ENCODE measurements at regions not wholly inside any gene's neighbourhood (a gene's known extent, or its start where the extent isn't known, plus 50 kb on each side); places are given as distances from the start of the nearest gene placed in this dataset.

GRCh38 chr1:119293797-119294196 is 74.8 kb upstream of the HAO2 start:
- TF ChIP-seq CSDC2 (CRISPR knock-in tag; IDR thresholded peaks at IDR 0.05) (no peak), SNAI2 (CRISPR knock-in tag; IDR thresholded peaks at IDR 0.05) (no peak), ESRRG (CRISPR knock-in tag; IDR thresholded peaks at IDR 0.05) (no peak), RARB (CRISPR knock-in tag; IDR thresholded peaks at IDR 0.05) (no peak), ZFP30 (CRISPR knock-in tag; IDR thresholded peaks at IDR 0.05) (no peak), CSRNP3 (CRISPR knock-in tag; IDR thresholded peaks at IDR 0.05) (no peak), ARNTL (CRISPR knock-in tag; IDR thresholded peaks at IDR 0.05; ENCODE audit: borderline replicate concordance, low read depth) (no peak), TCF4 (CRISPR knock-in tag; IDR thresholded peaks at IDR 0.05; ENCODE audit: borderline replicate concordance) (no peak), ZNF8 (CRISPR knock-in tag; IDR thresholded peaks at IDR 0.05) (no peak), ZFP3 (CRISPR knock-in tag; IDR thresholded peaks at IDR 0.05) (no peak), GLIS3 (CRISPR knock-in tag; IDR thresholded peaks at IDR 0.05) (no peak), ISL1 (CRISPR knock-in tag; IDR thresholded peaks at IDR 0.05) (no peak), ZC3H10 (CRISPR knock-in tag; IDR thresholded peaks at IDR 0.05) (no peak)
- ATAC-seq, result no peak

- ATAC-seq, result no peak
- TF ChIP-seq PATZ1 (CRISPR knock-in tag; IDR thresholded peaks at IDR 0.05; ENCODE audit: borderline replicate concordance) (no peak), ZFP3 (CRISPR knock-in tag; IDR thresholded peaks at IDR 0.05) (no peak), BACH2 (CRISPR knock-in tag; IDR thresholded peaks at IDR 0.05; ENCODE audit: borderline replicate concordance) (no peak), CSRNP3 (CRISPR knock-in tag; IDR thresholded peaks at IDR 0.05) (no peak), ZFP30 (CRISPR knock-in tag; IDR thresholded peaks at IDR 0.05) (no peak), ISL1 (CRISPR knock-in tag; IDR thresholded peaks at IDR 0.05) (no peak), CSDC2 (CRISPR knock-in tag; IDR thresholded peaks at IDR 0.05) (no peak), TOX (CRISPR knock-in tag; IDR thresholded peaks at IDR 0.05; ENCODE audit: borderline replicate concordance) (no peak), POU6F1 (CRISPR knock-in tag; IDR thresholded peaks at IDR 0.05; ENCODE audit: borderline replicate concordance, low read depth) (no peak)
- TF ChIP-seq, protein P1, sequence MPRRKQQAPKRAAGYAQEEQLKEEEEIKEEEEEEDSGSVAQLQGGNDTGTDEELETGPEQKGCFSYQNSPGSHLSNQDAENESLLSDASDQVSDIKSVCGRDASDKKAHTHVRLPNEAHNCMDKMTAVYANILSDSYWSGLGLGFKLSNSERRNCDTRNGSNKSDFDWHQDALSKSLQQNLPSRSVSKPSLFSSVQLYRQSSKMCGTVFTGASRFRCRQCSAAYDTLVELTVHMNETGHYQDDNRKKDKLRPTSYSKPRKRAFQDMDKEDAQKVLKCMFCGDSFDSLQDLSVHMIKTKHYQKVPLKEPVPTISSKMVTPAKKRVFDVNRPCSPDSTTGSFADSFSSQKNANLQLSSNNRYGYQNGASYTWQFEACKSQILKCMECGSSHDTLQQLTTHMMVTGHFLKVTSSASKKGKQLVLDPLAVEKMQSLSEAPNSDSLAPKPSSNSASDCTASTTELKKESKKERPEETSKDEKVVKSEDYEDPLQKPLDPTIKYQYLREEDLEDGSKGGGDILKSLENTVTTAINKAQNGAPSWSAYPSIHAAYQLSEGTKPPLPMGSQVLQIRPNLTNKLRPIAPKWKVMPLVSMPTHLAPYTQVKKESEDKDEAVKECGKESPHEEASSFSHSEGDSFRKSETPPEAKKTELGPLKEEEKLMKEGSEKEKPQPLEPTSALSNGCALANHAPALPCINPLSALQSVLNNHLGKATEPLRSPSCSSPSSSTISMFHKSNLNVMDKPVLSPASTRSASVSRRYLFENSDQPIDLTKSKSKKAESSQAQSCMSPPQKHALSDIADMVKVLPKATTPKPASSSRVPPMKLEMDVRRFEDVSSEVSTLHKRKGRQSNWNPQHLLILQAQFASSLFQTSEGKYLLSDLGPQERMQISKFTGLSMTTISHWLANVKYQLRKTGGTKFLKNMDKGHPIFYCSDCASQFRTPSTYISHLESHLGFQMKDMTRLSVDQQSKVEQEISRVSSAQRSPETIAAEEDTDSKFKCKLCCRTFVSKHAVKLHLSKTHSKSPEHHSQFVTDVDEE (CRISPR knock-in tag; IDR thresholded peaks at IDR 0.05), result no peak
Observed at GRCh38 chr1:119294199-119294598, 74.4 kb upstream of the HAO2 start.

DNA sequence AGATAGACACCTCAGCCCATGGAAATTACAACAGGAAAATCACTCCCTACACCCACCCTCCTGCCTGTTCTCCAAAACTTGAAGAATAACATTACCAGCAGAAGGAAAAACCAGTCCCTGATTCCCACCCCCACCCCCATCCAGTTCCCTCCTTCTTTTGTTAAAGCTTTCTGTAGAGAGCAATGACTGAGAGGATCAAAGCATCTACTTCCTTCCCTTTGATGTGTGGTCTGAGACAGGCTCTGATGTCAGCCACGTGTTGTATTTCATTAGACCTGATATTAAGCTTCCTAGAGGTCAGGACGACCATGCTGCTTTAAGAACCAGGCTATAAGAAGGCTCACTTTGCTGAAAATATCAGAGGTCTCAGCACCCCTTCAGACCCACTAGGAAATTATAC is 73.9 kb upstream of the HAO2 start:
- TF ChIP-seq BACH2 (CRISPR knock-in tag; IDR thresholded peaks at IDR 0.05; ENCODE audit: borderline replicate concordance) (no peak), ZFP3 (CRISPR knock-in tag; IDR thresholded peaks at IDR 0.05) (no peak), TOX (CRISPR knock-in tag; IDR thresholded peaks at IDR 0.05; ENCODE audit: borderline replicate concordance) (no peak), PPARA (CRISPR knock-in tag; IDR thresholded peaks at IDR 0.05; ENCODE audit: borderline replicate concordance) (no peak), PATZ1 (CRISPR knock-in tag; IDR thresholded peaks at IDR 0.05; ENCODE audit: borderline replicate concordance) (no peak), ZNF8 (CRISPR knock-in tag; IDR thresholded peaks at IDR 0.05) (no peak), SNAI2 (CRISPR knock-in tag; IDR thresholded peaks at IDR 0.05) (no peak), ZNF565 (CRISPR knock-in tag; conservative IDR thresholded peaks at IDR 0.05; ENCODE audit: low read depth) (no peak), POU6F1 (CRISPR knock-in tag; IDR thresholded peaks at IDR 0.05; ENCODE audit: borderline replicate concordance, low read depth) (no peak), ARNTL (CRISPR knock-in tag; IDR thresholded peaks at IDR 0.05; ENCODE audit: borderline replicate concordance, low read depth) (no peak), CSRNP3 (CRISPR knock-in tag; IDR thresholded peaks at IDR 0.05) (no peak), RARB (CRISPR knock-in tag; IDR thresholded peaks at IDR 0.05) (no peak)
- ATAC-seq, result no peak
